Cerebellar cortex (tissue), 1 donor: ENCODE measurements at regions not wholly inside any gene's neighbourhood (a gene's known extent, or its start where the extent isn't known, plus 50 kb on each side); places are given as distances from the start of the nearest gene placed in this dataset.

Source experiments
- DNase-seq: peaks from one replicate; pipeline ENCODE4 v3.0.0-alpha.2; 2015; ENCODE audit warnings: low spot score

DNA sequence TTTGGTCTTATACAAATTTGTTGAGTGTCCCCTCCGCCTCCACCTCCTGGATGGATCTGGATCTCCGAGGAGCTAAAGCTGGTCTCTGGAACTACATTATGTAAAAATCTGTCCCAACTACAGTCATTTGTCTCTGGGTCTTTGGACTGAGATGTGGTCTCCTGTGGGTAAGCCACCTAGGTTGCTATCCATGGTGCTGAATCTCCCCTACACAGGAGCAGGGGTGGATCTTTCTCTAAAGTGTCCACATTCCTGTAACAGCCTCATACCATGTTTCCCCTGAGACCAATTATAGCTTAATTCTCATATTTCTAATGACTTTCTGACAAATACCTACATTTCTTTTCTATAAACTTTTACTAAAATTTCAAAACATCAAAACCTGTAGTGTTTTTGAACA is 625.8 kb downstream of the TAFA4 start:
- no peak for DNase-seq

DNA sequence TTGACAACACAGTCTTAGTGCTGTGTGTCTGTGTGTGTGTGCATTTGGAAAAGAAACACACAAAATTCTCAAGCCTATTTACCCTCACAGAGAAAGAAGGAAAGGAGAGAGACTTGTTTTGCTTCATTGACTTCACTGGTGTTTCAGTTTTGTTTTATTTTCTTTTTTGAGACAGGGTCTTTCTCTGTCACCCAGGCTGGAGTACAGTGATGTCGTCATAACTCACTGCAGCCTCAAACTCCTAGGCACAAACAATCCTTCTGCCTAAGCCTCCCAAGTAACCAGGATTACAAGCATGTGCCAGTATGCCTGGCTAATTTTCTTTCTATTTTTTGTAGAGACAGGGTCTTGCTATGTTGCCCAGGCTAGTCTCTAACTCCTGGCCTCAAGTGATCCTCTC is 636.9 kb downstream of the TAFA4 start:
- DNase-seq, result no peak

DNA sequence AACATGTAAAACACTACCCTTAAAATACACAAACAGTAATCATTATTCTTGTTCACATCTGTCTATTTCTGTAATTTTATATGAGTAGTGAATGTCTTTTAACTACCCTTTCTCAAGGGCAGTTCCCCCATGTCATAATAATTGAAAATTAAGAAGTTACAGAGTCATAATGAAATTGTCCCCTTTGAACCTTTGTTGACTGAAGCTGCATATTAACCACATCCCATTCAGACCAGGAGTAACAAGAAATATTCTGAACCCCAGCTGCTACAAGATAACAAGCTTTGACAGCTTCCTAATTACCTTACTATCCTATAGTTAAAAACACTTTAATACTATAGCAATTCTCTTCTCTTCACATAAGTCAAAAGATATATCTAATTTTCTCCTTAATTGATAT is 635.9 kb upstream of the SUCLG2 start:
- DNase-seq, result no peak

DNA sequence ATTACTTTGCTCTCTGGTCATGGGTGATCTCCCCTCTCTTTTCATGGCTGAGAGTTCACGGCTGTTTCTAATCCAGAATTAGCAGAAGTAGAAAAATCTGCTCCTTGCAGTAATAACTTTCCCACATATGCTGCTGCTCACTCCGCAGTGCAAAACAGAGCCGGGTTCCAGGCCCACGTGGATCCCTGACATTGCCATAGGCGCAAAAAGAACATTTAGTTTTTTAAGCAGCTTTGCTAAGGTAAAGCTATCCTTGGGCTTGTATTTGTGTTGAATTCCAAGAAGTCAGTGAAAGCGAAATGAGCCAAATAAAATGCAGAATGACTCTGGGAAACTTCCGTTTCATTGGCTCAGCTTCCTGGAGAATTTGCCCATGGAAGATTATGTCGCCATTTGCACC is 633.7 kb upstream of the SUCLG2 start:
- DNase-seq, result no peak

DNA sequence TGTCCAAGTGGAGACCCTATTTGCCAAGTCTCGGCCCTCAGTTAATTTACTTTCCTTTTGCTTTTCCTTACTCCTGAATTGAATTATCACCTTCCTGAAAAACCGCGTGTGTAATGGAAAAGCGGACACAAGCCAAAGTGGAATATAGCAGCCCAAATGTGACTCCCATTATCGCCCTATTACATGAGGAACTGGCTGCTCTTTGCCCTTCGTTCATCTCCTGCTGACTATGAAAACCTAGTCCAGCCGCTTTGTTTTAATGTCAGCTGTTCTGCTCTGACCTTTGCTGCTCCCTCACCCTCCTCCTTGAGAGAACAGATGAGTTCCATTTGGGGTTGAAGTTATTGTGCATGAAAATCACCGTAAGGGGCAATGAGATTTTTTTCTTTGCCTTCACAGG is 632.7 kb upstream of the SUCLG2 start:
- no peak for DNase-seq

DNA sequence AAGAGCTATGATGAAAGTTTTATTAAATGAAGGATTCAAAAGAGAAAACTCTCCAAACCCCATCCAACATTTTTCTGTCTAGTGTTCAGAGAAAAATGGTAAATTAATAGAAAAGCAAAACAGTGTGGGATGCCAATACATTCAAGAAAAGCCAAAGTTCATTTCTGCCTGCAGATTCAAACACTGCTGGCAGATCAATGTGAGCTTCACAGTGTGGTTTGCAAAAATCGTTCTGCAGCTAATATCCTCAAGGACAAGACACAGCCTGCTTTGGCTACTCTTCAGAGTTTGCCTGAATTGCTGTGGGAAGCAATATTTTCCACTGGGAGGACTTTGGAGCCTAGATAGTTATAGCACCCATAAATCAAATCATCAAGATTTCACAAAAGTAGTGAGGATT is 619.9 kb upstream of the SUCLG2 start:
- no peak for DNase-seq

DNA sequence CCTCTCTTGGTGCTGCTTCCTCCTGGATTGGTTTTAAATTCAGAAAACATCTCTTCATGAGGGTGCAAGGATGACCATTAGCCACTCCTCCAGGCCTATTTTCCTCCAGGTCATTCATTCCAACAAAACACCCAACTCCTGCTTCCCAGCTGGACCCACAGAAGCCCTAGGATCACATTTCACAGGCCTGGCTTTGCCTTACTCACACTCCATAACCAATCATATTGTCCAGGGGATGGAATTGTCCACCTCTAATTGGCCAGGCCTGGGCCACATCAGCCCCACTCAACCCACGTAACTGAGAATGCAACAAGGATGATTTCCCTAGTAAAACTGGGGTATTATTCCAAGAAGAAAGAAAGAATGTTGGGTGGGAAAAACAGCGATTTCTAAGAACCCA is 616.7 kb upstream of the SUCLG2 start:
- DNase-seq, result no peak

DNA sequence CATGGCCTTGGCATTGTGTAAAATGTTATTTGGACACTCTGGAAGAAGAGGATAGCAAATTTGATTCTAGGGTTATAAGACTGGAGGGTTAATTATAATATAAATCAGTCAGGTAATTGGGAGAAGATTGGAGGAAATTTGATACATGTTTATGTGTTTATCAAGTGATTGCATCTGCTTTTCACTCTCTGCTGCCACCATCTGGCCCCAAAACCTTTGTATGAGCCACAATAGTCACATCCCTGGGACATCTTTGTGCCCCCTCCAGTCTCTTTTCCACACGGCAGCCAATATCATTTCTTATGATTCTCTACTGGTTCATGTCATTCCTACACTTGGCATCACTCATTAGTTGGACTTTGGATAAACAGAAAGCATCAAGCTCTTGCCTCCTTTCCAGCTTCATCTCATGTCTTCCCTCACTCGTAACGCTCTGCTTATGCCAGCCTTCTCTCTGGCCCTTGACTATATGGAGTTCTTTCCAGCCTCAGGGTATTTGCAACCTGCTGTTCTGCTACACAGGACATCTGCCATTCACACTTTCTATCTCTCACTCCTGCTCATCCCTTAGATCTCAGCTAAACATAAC is 602.3 kb upstream of the SUCLG2 start:
- no peak for DNase-seq

DNA sequence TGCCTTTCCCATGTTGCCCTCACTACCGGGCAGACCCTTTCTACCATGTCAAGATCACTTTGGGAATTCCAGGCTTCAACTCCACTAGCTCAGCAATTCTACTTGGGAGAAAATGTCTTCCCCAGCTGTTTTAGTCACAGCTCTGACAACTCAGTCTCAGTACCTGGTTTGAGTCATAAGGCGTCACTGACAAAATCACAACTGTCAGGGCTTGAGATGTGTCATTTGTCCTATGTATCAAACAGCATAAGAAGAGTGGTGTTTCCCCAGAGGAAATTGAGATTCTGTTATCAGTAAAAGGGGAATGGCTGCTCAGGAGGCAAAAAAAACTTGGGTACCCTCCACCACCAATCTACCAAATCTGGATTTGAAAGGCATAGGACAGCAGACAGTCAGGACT is 594.9 kb upstream of the SUCLG2 start:
- DNase-seq, result no peak

DNA sequence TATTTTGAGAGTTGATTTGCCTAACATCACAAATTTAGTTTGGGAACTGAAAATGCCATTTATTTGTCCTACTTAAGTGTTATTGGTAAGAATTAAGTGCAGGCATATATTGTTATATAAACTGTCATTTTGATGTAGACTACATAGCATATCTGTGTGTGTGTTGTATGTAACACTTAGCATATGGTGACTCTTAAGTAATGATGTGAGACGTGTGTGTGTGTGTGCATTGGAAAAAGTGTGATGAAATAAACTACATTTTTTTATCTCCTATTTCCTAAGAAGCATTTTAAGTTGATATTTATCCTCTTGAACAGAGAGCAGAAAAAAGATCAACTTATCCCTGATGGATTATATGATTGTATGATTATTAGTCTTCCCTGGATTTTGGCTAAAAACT is 588.2 kb upstream of the SUCLG2 start:
- no peak for DNase-seq

DNA sequence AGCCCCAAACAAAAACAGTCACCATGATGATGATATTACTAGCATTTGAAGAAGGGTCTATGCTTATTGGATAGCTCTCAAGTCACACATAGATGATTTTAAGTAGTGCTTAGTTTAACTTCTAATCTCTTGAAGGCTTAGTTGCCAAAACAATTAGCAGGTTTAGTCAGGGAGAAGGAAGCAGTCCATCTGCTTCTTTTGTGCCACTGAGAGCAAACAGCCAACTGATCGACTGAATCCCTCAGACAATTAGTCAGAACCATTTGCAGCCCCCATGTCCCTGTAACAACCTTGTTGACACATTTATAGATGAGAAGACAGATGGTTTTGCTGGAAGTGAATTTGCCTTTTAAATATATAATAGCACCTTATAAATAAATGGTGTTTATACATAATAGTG is 585.1 kb upstream of the SUCLG2 start:
- DNase-seq, result no peak

DNA sequence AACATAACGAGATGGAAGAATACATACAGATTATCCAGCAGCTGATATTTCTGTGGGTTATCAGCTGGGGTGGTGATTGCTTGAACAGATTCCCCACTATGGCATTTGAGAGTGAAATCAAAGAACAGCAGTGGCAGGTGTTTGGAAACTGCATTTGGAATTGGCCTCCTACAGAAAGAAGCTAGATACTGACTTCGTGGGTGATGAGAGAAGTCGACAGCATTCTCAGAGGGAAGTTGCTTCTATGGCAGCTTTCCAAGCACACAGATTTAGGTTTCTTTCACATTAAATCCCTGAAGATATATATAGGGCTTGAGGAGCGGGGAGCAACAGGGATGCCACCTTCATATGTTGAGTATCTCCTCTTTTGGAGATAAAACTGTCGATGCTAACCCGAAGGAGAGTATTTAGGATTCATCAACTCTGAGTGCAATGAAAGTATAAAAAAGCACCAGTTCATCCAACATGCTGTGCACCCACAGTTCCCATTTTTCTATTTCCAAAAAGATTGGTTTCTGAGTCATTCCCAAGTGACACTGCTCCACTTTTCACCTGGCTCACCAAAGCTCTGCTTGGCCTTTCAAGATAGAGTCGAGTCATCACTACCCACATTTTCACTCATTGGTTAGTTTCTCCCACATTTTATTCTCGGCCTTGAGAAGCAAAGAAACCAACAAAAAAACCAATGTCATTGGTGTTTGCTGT is 579.8 kb upstream of the SUCLG2 start:
- no peak for DNase-seq

DNA sequence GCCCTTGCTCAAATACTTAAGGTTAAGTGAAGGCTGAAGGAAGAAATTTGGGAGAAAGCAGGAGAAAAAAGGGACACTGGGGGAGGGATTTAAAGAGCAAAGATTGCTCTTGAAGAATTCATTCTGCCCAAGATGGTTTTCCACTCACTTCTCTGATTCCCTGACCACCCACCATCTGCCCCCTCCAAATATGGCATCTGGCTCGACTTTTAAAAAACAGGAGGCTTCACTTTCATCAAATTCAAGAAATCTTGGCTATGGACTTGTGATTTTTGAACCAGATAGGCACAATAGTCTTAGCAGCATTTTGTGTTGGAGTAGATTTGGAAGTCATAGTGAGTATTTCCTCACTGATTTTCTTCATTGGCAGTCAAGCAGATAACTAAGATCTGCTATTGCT is 574.4 kb upstream of the SUCLG2 start:
- DNase-seq, result no peak

DNA sequence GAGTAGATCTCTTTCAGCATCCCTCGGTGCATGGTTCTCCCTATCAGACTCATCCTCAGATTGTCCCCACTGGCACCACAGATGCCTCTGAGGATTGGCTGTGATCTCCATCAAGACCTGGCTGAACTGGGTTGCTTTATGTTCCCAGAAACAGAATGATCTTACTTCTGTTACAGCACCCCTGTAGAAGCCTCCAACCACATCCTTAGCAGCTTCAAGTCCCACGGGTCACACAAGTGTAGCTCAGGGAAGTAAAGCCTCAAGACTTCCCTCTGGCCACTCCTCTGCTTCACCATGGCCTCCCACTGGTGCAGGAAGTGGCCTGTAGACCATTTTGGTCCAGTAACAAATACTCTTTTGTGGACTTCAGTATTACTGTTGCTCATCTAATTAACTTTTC is 566.4 kb upstream of the SUCLG2 start:
- DNase-seq, result no peak

DNA sequence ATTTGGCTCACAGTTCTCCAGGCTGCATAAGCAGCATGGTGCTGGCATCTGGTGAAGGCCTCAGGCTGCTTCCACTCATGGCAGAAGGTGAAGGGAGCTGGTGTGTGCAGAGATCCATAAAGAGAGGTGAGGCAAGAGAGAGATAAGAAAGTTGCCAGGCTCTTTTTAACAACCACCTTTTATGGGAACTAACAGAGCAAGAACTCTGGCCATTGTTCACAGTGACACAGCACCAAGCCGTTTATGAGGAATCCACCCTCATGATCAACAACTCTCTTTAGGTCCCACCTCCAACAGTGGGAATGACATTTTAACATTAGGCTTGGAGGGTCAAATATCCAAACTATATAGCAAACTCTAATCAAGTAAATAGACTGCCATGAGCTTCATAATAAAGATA is 557.2 kb upstream of the SUCLG2 start:
- no peak for DNase-seq

DNA sequence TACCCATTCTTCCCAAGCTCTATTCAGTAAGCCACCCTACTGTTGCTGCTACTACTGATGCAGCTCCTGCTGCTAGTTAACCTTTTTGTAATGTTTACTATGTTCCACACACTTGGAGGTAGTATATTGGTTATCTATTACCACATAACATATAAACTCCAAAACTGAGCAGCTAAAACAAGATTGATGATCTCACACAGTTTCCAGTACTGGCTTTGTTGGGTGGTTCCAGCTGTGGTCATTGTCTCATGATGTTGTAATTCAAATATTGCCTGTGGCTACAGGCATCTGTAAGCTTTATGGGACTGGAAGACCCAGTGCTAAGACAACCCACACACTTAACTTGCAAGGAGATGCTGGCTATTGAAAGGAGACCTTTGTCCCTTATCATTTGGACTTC is 556.2 kb upstream of the SUCLG2 start:
- no peak for DNase-seq

DNA sequence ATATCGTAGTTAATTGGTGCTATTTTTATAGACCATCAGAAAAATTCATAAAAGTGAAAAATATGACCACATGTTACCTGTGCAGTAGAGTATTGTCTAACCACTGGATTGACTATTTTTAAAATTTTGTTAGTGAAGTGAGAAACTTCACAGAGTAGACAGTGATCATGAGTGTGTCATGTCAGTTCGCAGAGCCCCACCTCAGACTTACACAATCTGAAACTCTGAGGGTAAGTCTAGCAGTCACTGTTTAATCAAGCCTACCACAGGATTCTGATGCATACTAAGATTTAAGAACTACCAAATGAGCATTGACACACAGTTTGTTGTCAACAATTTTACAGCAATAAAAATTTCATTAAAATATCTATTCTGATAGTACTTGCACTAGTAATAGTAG is 552.9 kb upstream of the SUCLG2 start:
- DNase-seq, result no peak

DNA sequence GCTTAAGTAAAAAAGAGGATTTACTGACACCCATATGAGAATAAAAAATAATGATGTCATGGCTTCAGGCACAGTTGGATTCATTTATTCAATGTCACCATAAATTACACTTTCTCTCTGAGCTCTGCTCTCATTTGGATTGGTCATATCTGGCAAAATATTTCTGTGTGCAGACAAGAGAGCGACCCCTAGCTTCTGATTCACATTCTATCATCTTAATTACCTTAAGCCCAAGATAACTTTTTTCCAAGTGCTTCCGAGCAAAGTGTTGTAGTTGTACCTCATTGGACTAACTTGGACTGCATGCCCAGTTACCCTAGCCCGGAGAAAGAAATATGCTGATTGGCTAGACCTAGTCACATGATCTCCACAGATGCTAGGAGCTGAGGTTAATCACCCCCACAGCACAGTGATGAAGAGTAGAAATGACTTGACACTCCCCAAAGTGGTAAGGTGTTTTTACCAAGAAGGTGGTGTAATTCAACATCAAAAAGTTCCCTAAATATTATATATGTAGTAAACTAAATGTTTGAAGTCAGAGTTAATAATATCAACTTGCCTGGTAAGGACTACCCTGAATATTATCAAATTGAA is 552.2 kb upstream of the SUCLG2 start:
- DNase-seq, result no peak

DNA sequence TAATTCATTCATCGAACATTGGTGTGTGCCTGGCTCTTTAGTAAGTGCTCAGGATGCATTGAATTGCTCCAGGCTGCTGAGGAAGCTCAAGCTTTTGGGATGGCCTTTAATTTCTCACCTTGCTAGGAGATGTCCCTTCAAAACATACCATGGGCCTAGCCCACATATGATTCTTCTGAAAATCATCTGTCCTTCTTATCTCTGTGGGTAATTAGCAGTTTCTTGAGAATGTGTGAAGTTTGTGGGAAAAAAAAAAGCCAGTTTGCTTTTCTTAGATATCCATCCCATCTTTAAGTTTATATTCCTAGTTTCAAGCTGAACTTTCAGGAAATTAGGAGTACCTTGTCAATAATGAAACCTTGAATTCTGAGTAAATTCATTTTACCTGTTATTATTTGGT is 532.3 kb upstream of the SUCLG2 start:
- no peak for DNase-seq

DNA sequence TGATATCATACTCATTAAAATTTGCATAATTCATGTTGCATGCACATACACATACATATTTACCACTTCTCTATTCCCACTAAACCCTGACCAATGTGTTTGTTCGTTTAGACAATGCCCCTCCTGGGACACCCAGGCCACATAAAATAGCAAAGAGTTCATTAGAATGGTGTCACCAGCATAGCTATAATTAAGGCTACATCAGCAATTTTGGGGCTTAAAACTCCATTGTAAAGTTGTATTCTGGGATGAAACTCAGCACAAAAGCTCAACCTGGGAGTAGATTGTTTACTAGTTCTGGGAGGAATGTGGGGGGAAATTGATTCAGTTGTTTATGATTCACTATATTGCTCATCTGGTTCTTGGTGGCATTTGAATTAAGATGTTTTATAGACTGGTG is 522.2 kb upstream of the SUCLG2 start:
- no peak for DNase-seq

DNA sequence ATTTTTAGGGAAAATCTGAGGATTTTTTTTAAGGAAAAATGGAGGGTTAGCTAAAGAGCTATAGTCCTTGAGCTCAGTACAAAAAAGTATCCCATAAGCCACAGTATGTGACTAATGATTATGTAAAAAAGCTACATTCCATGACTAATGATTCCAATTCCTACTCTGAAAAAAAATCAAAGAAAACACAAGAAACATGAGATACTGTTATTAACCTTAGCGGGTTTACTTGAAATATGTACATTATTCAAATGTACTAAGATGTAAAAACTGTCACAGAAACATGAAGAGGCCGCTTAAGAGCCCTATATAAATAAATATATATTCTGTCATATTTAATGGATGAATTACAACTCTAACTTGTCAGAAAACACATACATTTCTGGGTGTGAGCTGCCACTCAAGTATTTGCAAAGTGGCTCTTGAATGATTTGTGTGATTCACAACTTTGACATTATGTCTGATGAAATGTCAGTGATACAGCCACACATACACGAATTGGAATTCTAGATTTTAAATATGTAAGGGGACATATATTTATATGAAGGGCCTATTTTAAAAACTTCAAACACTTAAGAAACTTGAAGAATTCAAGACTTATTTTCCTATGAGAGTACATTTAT is 518.7 kb upstream of the SUCLG2 start:
- DNase-seq, result no peak

DNA sequence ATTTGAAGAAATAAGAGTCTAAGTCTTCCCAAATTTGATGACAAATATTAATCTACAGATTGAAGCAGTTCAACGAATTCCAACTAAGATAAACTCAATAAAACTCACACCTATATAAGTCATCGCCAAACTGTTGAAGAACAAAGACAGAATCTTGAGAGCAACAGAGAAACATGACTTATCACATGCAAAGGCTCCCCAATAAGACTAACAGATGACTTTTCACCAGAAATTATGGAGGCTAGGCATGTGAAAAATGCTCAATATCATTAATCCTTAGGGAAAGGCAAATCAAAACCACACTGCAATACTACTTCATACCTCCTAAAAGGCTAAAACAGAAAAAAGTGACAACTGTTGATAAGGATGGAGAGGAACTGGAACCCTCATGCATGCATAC is 517.6 kb upstream of the SUCLG2 start:
- no peak for DNase-seq

DNA sequence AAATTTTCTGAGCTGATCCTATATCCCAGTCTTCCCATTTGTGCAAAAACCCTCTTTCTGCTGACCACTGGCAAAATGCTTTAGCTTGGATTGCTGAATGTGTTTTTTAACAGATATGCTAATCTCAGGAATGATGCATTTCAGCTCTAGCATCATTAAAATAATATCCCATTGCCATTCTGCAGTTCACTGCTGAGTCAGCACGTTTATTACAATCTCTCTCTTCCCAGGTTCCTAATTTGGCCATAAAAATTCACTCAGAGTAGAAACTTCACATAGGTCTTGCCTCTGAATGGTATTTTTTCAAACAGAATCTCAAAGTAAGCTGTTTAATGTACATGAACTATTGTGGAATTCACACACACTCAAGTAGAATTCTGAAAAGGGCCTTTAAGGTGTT is 509.6 kb upstream of the SUCLG2 start:
- DNase-seq, result no peak

DNA sequence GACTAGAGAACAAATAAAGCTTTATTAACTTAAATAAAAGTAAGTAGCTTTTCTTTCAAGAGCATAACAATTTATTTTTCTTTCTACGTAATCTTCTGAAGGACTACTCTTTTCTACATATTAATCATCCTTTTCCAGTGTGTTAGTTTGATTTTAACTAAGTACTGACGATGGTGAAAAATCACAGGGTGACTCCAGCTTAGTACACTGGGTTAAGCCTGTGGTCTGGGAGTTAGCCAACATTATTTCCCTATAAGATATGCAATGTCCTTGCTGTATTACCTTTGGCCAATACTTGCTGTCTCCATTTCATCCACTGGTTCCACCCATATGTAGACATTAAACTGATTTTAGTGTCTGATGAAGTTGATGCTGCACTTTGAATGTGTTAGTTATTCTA is 508.6 kb upstream of the SUCLG2 start:
- no peak for DNase-seq
